NCI-H1930 (cell line): ENCODE measurements at regions not wholly inside any gene's neighbourhood (a gene's known extent, or its start where the extent isn't known, plus 50 kb on each side); places are given as distances from the start of the nearest gene placed in this dataset.
"Not testable (repeated sequence)": the region's sequence is repeated elsewhere in the genome, so short reads cannot be mapped to it uniquely, and the experiment has no call there.

Experiments used
- DNase-seq, 2 experiments: peaks; one replicate each; lab custom pipeline; 2025; lab: John Stamatoyannopoulos, UW

- DNase-seq, result no peak
Observed at GRCh38 chr2:155904720-155905119, 427.8 kb downstream of the NR4A2 start.

- DNase-seq, result no peak
Observed at GRCh38 chr2:155902635-155903034, 429.9 kb downstream of the NR4A2 start.

GRCh38 chr2:155895016-155895415, 437.5 kb downstream of the NR4A2 start:
- DNase-seq, result no peak

- DNase-seq, result not testable (repeated sequence)
Observed at GRCh38 chr2:155880382-155880781, 452.1 kb downstream of the NR4A2 start.

- DNase-seq, result not testable (repeated sequence)
Observed at GRCh38 chr2:155879900-155880299, 452.6 kb downstream of the NR4A2 start.

GRCh38 chr2:155872396-155872795, 460.1 kb downstream of the NR4A2 start:
- DNase-seq, result no peak

- no peak for DNase-seq
Observed at GRCh38 chr2:155871940-155872339, 460.6 kb downstream of the NR4A2 start.

DNA sequence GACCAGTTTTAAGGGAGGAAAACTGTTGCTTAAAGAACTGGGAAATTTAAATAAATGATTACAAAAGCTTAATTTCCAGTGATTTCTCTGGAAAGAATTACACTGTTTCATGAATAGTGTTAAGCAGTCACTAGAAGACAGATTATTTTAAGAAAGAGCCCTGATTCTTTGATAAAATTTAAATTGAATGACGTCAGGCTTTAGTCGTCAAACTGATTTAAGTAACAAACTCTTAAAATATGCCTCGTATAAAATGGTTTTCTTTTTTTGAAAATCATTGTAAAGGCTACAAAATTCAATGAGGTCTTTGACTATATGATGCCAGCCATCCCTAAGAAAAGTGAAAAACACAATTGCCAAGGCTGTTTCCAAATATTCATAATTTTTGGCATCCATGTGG, 465.0 kb downstream of the NR4A2 start:
- no peak for DNase-seq

- DNase-seq, result no peak
Observed at GRCh38 chr2:155866477-155866876, 466.0 kb downstream of the NR4A2 start.

- no peak for DNase-seq
Observed at GRCh38 chr2:155852156-155852555, 480.4 kb downstream of the NR4A2 start.

GRCh38 chr2:155846259-155846658, 486.3 kb downstream of the NR4A2 start:
- DNase-seq, result no peak

DNA sequence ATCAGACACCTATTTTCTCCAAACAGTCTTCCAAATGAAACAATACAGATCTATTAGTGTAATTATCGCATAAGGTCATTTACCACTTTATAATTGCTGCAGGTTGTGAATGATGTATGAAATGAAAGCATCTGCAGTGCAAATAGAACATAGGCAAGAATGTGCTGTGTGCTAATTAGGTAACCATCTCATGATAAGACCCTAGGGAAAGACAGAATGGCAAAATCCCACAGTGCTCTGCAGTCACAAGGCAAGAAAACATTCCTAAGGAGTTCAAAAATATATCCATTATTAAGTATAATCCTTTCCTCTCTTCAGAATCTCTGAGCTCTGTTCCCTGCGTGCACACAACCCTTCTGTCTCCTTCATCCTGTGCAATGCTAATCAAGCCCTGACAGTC, 488.1 kb downstream of the NR4A2 start:
- no peak for DNase-seq

DNA sequence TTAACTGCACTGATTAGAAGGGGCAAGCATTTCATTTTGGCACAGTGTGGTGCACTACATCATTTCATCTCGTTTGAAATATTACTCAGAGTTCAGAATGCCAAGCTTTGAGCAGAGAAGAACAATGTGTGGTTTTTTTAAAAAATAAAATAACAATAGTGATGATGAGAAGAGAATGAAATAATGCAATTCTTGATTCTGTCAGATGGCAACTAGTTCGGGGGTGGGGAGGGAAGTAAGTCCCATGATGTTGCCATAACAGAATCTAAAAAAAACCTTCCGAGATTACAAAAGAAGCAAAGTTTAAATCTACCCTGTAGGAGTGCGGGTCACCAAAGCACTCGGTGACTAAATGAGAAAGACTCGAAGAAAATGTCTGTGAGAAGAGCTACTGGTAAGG, 490.4 kb downstream of the NR4A2 start:
- no peak for DNase-seq

GRCh38 chr2:155841442-155841841, 491.1 kb downstream of the NR4A2 start:
- DNase-seq, result no peak

DNA sequence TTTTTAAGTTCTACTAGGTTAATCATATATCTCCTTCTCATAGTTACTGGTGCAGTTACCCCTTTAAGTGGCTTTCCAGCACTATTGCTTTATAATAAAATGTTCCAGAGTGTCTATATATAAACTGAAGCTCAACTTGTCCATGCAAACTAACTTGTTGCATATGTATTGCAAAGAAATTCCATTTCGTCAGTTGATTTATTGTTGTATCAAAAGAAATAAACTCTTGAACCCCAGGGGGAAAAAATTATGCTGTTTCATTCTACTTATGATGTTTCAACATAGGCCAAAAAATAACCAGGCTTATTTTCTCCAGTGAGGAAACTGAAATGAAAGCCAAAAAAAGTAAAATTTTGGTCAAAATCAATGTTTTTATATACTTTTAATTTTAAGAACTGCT, 491.9 kb downstream of the NR4A2 start:
- no peak for DNase-seq

DNA sequence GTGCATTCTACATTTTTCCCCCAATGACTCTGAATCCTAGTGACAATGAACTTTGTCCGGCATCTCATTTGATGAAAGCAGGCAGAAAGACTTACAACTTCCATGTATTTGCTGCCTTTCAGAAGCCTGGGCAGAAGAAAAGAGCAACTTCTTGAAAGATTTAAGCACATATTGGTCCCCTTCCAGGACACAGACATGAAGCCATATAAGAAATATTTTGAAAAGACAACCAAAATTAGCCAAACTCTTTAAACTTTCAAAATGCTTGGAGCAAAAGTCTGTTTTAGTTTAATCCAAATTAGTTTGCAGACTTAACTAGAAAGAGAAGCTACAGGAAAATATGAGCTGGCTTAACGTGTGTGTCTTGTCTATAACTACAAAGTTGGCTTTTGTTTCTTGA, 492.5 kb downstream of the NR4A2 start:
- DNase-seq, result no peak

DNA sequence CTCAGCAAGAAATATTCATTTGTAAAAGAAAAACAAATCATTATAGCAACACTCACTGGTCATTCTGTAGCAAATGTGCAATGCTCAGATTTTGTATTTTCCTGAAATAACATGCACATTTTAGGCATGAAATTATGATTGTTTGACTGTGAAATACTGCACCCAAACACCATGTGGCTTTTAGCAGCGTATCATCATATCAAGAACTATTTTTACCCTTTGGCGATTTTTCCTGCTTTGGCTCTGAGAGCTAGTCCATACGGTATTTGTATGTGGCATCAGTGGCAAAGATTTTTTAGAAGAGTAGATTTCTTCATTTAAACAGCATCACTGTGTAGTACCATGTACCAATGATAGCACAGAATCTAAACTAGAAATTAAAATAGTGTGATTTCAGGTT, 493.1 kb downstream of the NR4A2 start:
- no peak for DNase-seq

- no peak for DNase-seq
Observed at GRCh38 chr2:155836439-155836838, 496.1 kb downstream of the NR4A2 start.

DNA sequence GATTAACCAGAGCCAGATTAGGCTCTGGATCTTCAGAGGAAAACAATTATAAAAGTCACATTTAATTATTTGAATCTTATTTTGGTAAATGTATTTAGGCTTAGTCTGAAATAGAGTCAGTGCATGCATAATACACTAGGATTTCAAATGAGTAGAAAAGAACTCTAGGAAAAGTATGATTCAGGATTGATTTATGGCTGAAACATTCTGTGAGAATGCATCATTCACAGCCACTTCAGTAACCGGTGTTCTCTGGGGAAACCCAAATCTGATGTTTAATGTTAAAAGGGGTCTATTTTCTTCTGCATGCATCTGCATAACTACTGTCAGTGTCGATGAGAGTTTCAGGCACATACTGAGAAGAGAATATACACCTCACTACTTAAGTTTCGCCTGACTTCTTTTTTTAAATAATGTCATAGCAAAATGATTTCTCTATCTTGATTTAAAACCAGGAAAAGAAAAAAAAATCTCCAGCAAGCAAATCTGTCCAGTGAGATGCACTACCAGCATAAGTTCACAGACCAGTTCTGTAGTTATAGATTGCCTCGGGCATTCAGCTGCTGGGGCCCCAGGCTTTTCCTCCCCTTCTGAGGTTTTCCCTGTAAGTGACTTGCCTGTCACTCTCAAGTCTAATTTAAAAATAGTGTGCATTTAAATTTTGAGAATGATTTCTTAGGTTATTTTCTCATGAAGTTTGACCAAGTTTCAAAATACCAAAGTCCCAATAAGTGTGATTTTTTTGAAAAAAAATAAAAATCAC, 501.5 kb downstream of the NR4A2 start:
- DNase-seq, result no peak

DNA sequence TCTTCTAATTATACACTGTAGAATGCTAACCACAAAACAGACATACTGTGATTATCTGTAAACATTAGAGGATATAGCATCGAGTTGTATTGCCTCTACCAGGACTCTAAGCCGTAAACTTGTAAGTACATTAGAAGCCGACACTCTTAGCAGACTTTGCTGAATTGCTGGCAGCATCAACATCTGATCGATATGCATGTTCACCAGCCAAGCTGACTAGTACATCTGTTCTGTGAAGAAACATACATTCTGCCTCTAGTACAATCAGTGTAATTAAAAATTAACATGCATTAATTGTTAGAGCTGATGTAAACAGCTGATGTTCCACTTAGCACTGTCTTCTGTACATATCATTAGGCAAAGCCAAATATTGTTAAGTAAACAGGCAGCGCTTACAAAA, 502.2 kb downstream of the NR4A2 start:
- DNase-seq, result no peak

- DNase-seq, result no peak
Observed at GRCh38 chr2:155825876-155826275, 506.6 kb downstream of the NR4A2 start.

- no peak for DNase-seq
Observed at GRCh38 chr2:155815851-155816250, 516.7 kb downstream of the NR4A2 start.

- no peak for DNase-seq
Observed at GRCh38 chr2:155815275-155815674, 517.2 kb downstream of the NR4A2 start.

DNA sequence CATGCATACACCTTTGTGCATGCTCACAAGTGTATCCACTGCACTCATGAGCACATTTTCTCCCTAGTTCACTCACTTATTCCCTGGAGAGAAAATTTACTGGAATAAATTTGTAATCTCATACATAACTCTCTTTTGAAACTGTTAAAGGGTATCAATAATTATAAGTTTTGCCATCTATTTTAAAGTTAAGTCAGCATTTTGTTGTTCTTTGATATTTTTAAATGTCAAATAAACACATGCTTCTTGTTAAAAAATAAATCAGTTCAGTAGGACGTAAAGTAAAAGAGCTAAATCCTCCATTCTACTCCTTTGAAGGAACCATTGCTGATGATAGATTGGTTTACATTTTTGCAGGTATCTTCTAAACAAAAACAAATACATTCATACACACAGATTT, 522.1 kb downstream of the NR4A2 start:
- no peak for DNase-seq
